SIG-M5 (cell line): ENCODE measurements at regions not wholly inside any gene's neighbourhood (a gene's known extent, or its start where the extent isn't known, plus 50 kb on each side); places are given as distances from the start of the nearest gene placed in this dataset.

Experiments used
- DNase-seq: peaks from one replicate; lab custom pipeline; 2025; lab: John Stamatoyannopoulos, UW

GRCh38 chr15:98387866-98388265 is 260.5 kb upstream of the IGF1R start:
- no peak for DNase-seq

GRCh38 chr15:98390946-98391530 is 257.3 kb upstream of the IGF1R start:
- DNase-seq, result no peak

GRCh38 chr15:98391568-98391967 is 256.8 kb upstream of the IGF1R start:
- DNase-seq, result no peak

GRCh38 chr15:98393471-98393870 is 254.9 kb upstream of the IGF1R start:
- DNase-seq, result no peak

- DNase-seq, result no peak
Observed at GRCh38 chr15:98394546-98394945, 253.8 kb upstream of the IGF1R start.

GRCh38 chr15:98395974-98396610 is 252.2 kb upstream of the IGF1R start:
- DNase-seq, result no peak

- no peak for DNase-seq
Observed at GRCh38 chr15:98397419-98397818, 250.9 kb upstream of the IGF1R start.

- DNase-seq, result no peak
Observed at GRCh38 chr15:98398056-98398455, 250.3 kb upstream of the IGF1R start.

- no peak for DNase-seq
Observed at GRCh38 chr15:98398886-98399285, 249.5 kb upstream of the IGF1R start.

- DNase-seq, result no peak
Observed at GRCh38 chr15:98400120-98400519, 248.2 kb upstream of the IGF1R start.

- no peak for DNase-seq
Observed at GRCh38 chr15:98401029-98401428, 247.3 kb upstream of the IGF1R start.

GRCh38 chr15:98402486-98402885 is 245.9 kb upstream of the IGF1R start:
- no peak for DNase-seq

- no peak for DNase-seq
Observed at GRCh38 chr15:98403169-98403568, 245.2 kb upstream of the IGF1R start.

GRCh38 chr15:98403569-98403968 is 244.8 kb upstream of the IGF1R start:
- no peak for DNase-seq

- DNase-seq, result no peak
Observed at GRCh38 chr15:98405013-98405412, 243.3 kb upstream of the IGF1R start.

GRCh38 chr15:98408231-98408630 is 240.1 kb upstream of the IGF1R start:
- DNase-seq, result no peak

- DNase-seq, result no peak
Observed at GRCh38 chr15:98410328-98410727, 238.0 kb upstream of the IGF1R start.

GRCh38 chr15:98412852-98413251 is 235.5 kb upstream of the IGF1R start:
- no peak for DNase-seq

- DNase-seq, result no peak
Observed at GRCh38 chr15:98413933-98414546, 234.3 kb upstream of the IGF1R start.

- DNase-seq, result no peak
Observed at GRCh38 chr15:98416222-98416855, 232.0 kb upstream of the IGF1R start.

GRCh38 chr15:98417346-98417745 is 231.0 kb upstream of the IGF1R start:
- no peak for DNase-seq

- DNase-seq, result no peak
Observed at GRCh38 chr15:98418122-98418521, 230.2 kb upstream of the IGF1R start.

GRCh38 chr15:98419173-98419780 is 229.1 kb upstream of the IGF1R start:
- DNase-seq, result no peak
